ENCODE measurements at regions not wholly inside any gene's neighbourhood (a gene's known extent, or its start where the extent isn't known, plus 50 kb on each side); places are given as distances from the start of the nearest gene placed in this dataset.

DNA sequence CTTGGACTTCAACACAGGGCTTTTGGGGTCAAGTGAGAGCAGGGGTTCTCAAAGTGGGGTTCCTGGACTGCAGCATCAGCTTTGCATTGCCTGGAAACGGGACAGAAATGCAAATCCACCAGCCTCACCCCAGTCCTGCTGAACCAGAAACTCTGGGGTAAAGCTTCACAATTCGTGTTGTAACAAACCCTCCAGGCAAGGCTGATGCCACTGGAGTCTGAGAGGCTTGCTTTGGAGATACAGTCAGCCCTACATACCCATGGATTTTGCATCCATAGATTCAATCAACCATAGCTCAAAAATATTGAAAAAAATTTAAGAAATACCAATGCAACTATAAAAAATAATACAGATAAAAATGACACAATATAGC lies 160.4 kb upstream of the ECI2 start:
- Mint-ChIP-seq H3K4me3 (no peak overlapping the region), H3K9me3 (peaks cover 0 to 2% of the 10 kb centered on the region in 2 donors), H3K27me3 (ENCODE audit: low read depth in 2 of 2) (peaks cover 0 to 6% of the 10 kb centered on the region in 2 donors), H3K27ac (no peak overlapping the region), H3K4me1 (no peaks in the 10 kb centered on the region), H3K36me3 (no peaks in the 10 kb centered on the region)
- Histone ChIP-seq H3K4me1 (ENCODE audit: control insufficient read depth, insufficient read depth, low read length) (no peaks in the 10 kb centered on the region), H3K9me3 (ENCODE audit: control insufficient read depth, insufficient read depth, low read length) (no peaks in the 10 kb centered on the region), H3K4me3 (ENCODE audit: low read length) (no peak overlapping the region), H3K27me3 (ENCODE audit: control insufficient read depth, insufficient read depth, low read length) (no peaks in the 10 kb centered on the region), H3K36me3 (ENCODE audit: control insufficient read depth, insufficient read depth, low read length) (no peaks in the 10 kb centered on the region), H3K27ac (ENCODE audit: low read length) (no peak overlapping the region)
- TF ChIP-seq, protein P1, sequence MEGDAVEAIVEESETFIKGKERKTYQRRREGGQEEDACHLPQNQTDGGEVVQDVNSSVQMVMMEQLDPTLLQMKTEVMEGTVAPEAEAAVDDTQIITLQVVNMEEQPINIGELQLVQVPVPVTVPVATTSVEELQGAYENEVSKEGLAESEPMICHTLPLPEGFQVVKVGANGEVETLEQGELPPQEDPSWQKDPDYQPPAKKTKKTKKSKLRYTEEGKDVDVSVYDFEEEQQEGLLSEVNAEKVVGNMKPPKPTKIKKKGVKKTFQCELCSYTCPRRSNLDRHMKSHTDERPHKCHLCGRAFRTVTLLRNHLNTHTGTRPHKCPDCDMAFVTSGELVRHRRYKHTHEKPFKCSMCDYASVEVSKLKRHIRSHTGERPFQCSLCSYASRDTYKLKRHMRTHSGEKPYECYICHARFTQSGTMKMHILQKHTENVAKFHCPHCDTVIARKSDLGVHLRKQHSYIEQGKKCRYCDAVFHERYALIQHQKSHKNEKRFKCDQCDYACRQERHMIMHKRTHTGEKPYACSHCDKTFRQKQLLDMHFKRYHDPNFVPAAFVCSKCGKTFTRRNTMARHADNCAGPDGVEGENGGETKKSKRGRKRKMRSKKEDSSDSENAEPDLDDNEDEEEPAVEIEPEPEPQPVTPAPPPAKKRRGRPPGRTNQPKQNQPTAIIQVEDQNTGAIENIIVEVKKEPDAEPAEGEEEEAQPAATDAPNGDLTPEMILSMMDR (IDR thresholded peaks at IDR 0.05): no peak
- DNase-seq (no peak), ATAC-seq (no peak)
- 57% methylated on average over 2 of the region's 2 CpGs for WGBS (ENCODE audit: insufficient coverage)
- intact Hi-C loops (cut with micrococcal nuclease): no loop called here

DNA sequence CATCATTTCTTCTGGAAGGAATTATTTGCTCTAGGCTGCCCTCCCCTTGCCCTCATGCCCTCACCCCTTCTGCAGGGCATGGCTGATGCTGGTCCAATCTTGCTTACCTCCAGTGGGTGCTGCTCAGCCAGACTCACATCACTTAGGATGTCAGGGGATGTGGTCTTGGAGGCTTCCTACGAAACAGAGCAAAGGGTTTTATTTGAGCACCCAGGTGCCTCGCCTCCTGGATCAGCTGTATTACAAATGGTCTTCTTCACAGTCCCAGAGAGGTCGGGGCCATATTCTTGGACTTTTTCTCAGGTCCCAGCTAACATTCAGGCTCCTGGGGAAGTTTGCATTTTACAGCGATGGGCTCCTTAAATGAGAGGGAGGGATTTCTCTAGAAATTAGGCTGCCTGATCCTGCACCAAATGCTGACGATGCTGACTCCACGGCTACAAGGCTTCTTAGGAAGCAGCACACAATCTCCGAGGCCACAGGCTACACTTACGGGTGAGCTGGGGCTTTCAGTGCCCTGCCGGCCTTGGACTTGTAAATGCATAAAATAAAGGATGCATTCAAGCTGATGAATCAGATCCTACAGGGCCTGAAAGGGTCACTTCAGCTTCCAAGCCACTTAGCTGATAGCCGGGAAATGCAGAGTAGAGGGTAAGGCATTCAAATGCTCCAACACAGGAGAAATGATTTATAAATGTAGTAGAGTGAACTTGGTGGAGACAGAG lies 159.8 kb upstream of the ECI2 start:
- H3K4me1 Mint-ChIP-seq: no peaks in the 10 kb centered on the region
- TF ChIP-seq, protein P1 (IDR thresholded peaks at IDR 0.05): no peak
- H3K27ac Mint-ChIP-seq: no peak overlapping the region
- 85% methylated on average over 10 of the region's 10 CpGs for WGBS (ENCODE audit: insufficient coverage)
- intact Hi-C loops (cut with micrococcal nuclease): no loop called here
- H3K27me3 Mint-ChIP-seq (ENCODE audit: low read depth in 2 of 2): peaks cover 0 to 6% of the 10 kb centered on the region in 2 donors
- Histone ChIP-seq H3K27me3 (ENCODE audit: control insufficient read depth, insufficient read depth, low read length) (no peaks in the 10 kb centered on the region), H3K4me3 (ENCODE audit: low read length) (no peak overlapping the region), H3K9me3 (ENCODE audit: control insufficient read depth, insufficient read depth, low read length) (no peaks in the 10 kb centered on the region), H3K36me3 (ENCODE audit: control insufficient read depth, insufficient read depth, low read length) (no peaks in the 10 kb centered on the region), H3K27ac (ENCODE audit: low read length) (no peak overlapping the region), H3K4me1 (ENCODE audit: control insufficient read depth, insufficient read depth, low read length) (no peaks in the 10 kb centered on the region)
- H3K9me3 Mint-ChIP-seq: peaks cover 0 to 2% of the 10 kb centered on the region in 2 donors
- H3K36me3 Mint-ChIP-seq: no peaks in the 10 kb centered on the region
- ATAC-seq (no peak), DNase-seq (no peak)
- no peak overlapping the region for H3K4me3 Mint-ChIP-seq

DNA sequence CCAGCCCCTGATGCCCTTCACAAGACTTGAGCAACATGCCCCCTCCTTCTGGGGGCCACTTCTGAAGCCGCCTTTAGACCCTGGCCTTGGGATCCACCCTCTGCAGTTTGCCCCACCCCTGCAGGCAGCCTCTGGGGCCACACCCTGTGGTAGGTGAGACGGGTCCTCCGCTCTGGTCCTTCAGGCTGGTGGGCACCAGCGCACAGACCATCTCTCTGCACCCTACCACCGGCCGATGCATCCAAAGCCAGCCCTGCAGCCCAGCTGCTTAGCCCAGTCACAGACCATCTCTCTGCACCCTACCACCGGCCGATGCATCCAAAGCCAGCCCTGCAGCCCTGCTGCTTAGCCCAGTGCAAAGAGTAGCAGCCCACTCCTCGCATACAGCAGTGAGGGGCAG lies 159.3 kb upstream of the ECI2 start:
- Mint-ChIP-seq H3K27me3 (ENCODE audit: low read depth in 2 of 2) (peaks cover 0 to 6% of the 10 kb centered on the region in 2 donors), H3K4me3 (no peak overlapping the region), H3K36me3 (no peaks in the 10 kb centered on the region), H3K9me3 (peaks cover 0 to 2% of the 10 kb centered on the region in 2 donors), H3K4me1 (no peaks in the 10 kb centered on the region), H3K27ac (no peak overlapping the region)
- H3K27ac ChIP-seq (ENCODE audit: low read length): no peak overlapping the region
- intact Hi-C loops (cut with micrococcal nuclease): no loop called here
- DNase-seq (no peak), ATAC-seq (no peak)
- H3K27me3 ChIP-seq (ENCODE audit: control insufficient read depth, insufficient read depth, low read length): no peaks in the 10 kb centered on the region
- H3K36me3 ChIP-seq (ENCODE audit: control insufficient read depth, insufficient read depth, low read length): no peaks in the 10 kb centered on the region
- no peaks in the 10 kb centered on the region for H3K9me3 ChIP-seq (ENCODE audit: control insufficient read depth, insufficient read depth, low read length)
- WGBS (ENCODE audit: insufficient coverage): 91% methylated on average over 9 of the region's 9 CpGs
- H3K4me3 ChIP-seq (ENCODE audit: low read length): no peak overlapping the region
- no peaks in the 10 kb centered on the region for H3K4me1 ChIP-seq (ENCODE audit: control insufficient read depth, insufficient read depth, low read length)
- TF ChIP-seq, protein P1 (IDR thresholded peaks at IDR 0.05): no peak
